A673 (cell line): ENCODE measurements at regions not wholly inside any gene's neighbourhood (a gene's known extent, or its start where the extent isn't known, plus 50 kb on each side); places are given as distances from the start of the nearest gene placed in this dataset.

Experiments
- CTCF ChIP-seq: fragments of 300-800, 200-600 bp; sonication (generic); conservative IDR thresholded peaks from 2 replicates; pipeline ENCODE4 v1.5.1; 2017; ENCODE audit warnings: low read depth, mild to moderate bottlenecking, antibody characterized with exemption, low read length, moderate library complexity, mixed read lengths
- EZH2 ChIP-seq: fragments of 200-600 bp; sonication (generic); IDR thresholded peaks from 2 replicates; pipeline ENCODE4 v1.6.1; 2017; ENCODE audit warnings: borderline replicate concordance, low read depth, mild to moderate bottlenecking, mixed read lengths, antibody characterized with exemption, low read length; ENCODE audit not compliant: poor library complexity, severe bottlenecking

GRCh38 chr11:134901542-134901941, 489.5 kb upstream of the B3GAT1 start:
- TF ChIP-seq CTCF (no peak), EZH2 (no peak)
